ENCODE measurements at regions not wholly inside any gene's neighbourhood (a gene's known extent, or its start where the extent isn't known, plus 50 kb on each side); places are given as distances from the start of the nearest gene placed in this dataset.

DNA sequence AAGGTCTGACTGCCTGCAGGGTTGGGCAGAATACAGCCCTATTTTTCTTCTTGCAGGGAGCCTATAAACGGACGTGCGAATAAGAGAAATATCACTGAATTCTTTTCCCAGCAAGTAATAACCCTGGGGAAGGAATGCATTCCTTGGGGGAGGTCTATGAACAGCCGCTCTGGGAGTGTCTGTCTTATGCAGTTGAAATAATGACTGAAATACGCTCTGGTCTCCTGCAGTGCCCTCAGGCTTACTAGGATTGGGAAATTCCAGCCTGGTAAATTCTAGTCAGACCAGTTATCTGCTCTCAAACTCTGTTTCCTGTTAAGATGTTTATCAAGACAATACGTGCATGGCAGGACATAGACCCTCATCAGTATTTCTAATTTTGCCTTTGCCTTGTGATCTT, 72.1 kb upstream of the FAM241A start:
- Histone ChIP-seq H3K27ac (ENCODE audit: insufficient read depth, low read length) (no peak overlapping the region), H4K91ac (ENCODE audit: insufficient read depth, low read depth, low read length) (no peak overlapping the region), H2BK20ac (ENCODE audit: low read depth, low read length) (no peak overlapping the region), H3K27me3 (ENCODE audit: control insufficient read depth, insufficient read depth, low read length) (no peaks in the 10 kb centered on the region), H2BK15ac (ENCODE audit: low read depth, low read length) (no peak overlapping the region), H3K4me2 (ENCODE audit: low read depth, low read length) (no peak overlapping the region), H3K4ac (ENCODE audit: low read depth, low read length) (no peak overlapping the region), H3K14ac (replicated peaks; ENCODE audit: low read depth, low read length) (no peak overlapping the region), H3K9me3 (ENCODE audit: control insufficient read depth, insufficient read depth, low read length) (0 out of 2 replicates have a peak, but pooled peaks cover 2% of the 10 kb centered on the region), H2BK5ac (ENCODE audit: low read depth, low read length, poor library complexity, severe bottlenecking) (no peak overlapping the region), H3K36me3 (ENCODE audit: control insufficient read depth, insufficient read depth, low read length) (no peaks in the 10 kb centered on the region), H3K4me3 (ENCODE audit: insufficient read depth, low read depth, low read length) (no peak overlapping the region), H2AFZ (replicated peaks; ENCODE audit: low read length, poor library complexity) (no peak overlapping the region), H3K79me1 (ENCODE audit: low read depth in 1 of 2, low read length in 2 of 2) (no peaks in the 10 kb centered on the region), H3K56ac (ENCODE audit: extremely low read depth, insufficient read depth, low read length) (no peak overlapping the region), H4K20me1 (ENCODE audit: insufficient read depth, low read length) (no peaks in the 10 kb centered on the region), H2BK120ac (ENCODE audit: low read depth, low read length) (no peak overlapping the region), H3K4me1 (ENCODE audit: control insufficient read depth, insufficient read depth, low read length) (no peaks in the 10 kb centered on the region), H3K9ac (ENCODE audit: low read depth, low read length) (no peak overlapping the region), H3K18ac (ENCODE audit: low read depth, low read length) (no peak overlapping the region), H3K9me1 (ENCODE audit: insufficient read depth, low read length) (no peaks in the 10 kb centered on the region), H4K5ac (ENCODE audit: low read depth, low read length) (no peak overlapping the region), H3K23ac (ENCODE audit: low read depth, low read length) (no peak overlapping the region), H2AK9ac (replicated peaks; ENCODE audit: low read depth, low read length, poor library complexity) (no peak overlapping the region), H2AK5ac (ENCODE audit: low read depth, low read length) (no peak overlapping the region), H4K8ac (ENCODE audit: low read depth in 2 of 2, low read length in 2 of 2) (no peak overlapping the region)
- DNase-seq, result no peak
- TF ChIP-seq MXI1 (IDR thresholded peaks at IDR 0.05; ENCODE audit: borderline replicate concordance, low read depth, low read length) (no peak), POLR2A (IDR thresholded peaks at IDR 0.05; ENCODE audit: low read depth, low read length) (no peak), MAZ (IDR thresholded peaks at IDR 0.05; ENCODE audit: borderline replicate concordance, low read depth, low read length) (no peak)
- ATAC-seq (ENCODE audit: low read depth), result no peak
- dilution Hi-C loops (cut with HindIII; ENCODE audit: low sequenced_read_pairs, unreplicated experiment), result no loop called here
- no CpG with 5 or more reads among the region's 6 CpGs for WGBS, 2 experiments (ENCODE audit: extremely low coverage in 2 of 2, insufficient read length in 1 of 2)
- POLR2A ChIA-PET (ENCODE audit: unreplicated experiment), result no interaction called here
- no TSS peak for BruUV-seq (replicated peaks)
- in situ Hi-C loops (cut with MboI; ENCODE audit: low sequenced_read_pairs), result no loop called here
- CTCF ChIA-PET, result no interaction called here
- intact Hi-C loops (cut with micrococcal nuclease), result no loop called here

Measured in IMR-90 (cell line).